ENCODE measurements at regions not wholly inside any gene's neighbourhood (a gene's known extent, or its start where the extent isn't known, plus 50 kb on each side); places are given as distances from the start of the nearest gene placed in this dataset.
"Not testable (repeated sequence)": the region's sequence is repeated elsewhere in the genome, so short reads cannot be mapped to it uniquely, and the experiment has no call there.

DNA sequence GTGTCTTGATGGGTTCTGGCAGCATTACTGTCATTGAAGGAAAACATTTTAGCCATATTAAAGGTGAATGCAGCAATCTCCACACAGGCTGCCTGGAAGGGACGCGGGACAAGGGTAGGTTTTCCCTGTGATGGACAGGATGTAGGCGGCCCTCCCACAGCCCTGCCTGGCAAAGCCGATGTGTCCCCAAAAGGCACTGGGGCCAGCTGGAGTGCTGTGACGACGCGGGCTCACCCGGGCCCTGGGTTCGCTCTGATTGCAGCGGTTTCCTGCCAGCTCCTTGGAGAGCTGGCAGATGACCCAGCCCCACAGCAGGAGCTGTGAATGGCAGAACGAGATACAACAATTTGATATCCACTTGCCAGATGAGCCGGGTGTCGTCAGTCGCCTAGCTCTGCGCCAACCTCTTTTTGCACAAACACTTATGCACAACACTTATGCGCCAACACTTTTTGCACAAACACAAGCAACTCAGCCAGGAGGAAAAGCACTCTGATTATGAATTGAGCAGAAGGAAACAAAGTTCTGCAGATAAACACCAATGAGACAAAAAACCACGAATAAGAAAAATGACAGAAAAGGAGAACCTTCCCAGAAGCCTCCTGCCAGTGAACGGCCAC, 207.5 kb downstream of the ADRA2C start:
- TF ChIP-seq, protein P1, sequence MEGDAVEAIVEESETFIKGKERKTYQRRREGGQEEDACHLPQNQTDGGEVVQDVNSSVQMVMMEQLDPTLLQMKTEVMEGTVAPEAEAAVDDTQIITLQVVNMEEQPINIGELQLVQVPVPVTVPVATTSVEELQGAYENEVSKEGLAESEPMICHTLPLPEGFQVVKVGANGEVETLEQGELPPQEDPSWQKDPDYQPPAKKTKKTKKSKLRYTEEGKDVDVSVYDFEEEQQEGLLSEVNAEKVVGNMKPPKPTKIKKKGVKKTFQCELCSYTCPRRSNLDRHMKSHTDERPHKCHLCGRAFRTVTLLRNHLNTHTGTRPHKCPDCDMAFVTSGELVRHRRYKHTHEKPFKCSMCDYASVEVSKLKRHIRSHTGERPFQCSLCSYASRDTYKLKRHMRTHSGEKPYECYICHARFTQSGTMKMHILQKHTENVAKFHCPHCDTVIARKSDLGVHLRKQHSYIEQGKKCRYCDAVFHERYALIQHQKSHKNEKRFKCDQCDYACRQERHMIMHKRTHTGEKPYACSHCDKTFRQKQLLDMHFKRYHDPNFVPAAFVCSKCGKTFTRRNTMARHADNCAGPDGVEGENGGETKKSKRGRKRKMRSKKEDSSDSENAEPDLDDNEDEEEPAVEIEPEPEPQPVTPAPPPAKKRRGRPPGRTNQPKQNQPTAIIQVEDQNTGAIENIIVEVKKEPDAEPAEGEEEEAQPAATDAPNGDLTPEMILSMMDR (IDR thresholded peaks at IDR 0.05), result not testable (repeated sequence)
- TF ChIP-seq POLR2A (IDR thresholded peaks at IDR 0.05), result not testable (repeated sequence)

Measured in right lobe of liver (tissue), 4 donors.